Lower lobe of right lung (tissue), 2 donors: ENCODE measurements at regions not wholly inside any gene's neighbourhood (a gene's known extent, or its start where the extent isn't known, plus 50 kb on each side); places are given as distances from the start of the nearest gene placed in this dataset.

ENCODE experiments used
- ATAC-seq, 2 donors: fragments of 200-7000 bp; cut with Tn5 transposase; one replicate each; pipeline ENCODE4 v1.9.1; 2020 to 2022; ENCODE audit warnings: mild to moderate bottlenecking in 2 of 2, moderate library complexity in 2 of 2
- DNase-seq: peaks from one replicate; pipeline ENCODE4 v3.0.0-alpha.2; 2020
- H3K27ac ChIP-seq: fragments of 200-600 bp; one replicate; pipeline ENCODE4 v1.8.0; 2022
- H3K27me3 ChIP-seq: fragments of 200-600 bp; one replicate; pipeline ENCODE4 v1.8.0; 2022; ENCODE audit warnings: low read depth
- H3K36me3 ChIP-seq: fragments of 200-600 bp; one replicate; pipeline ENCODE4 v1.8.0; 2022; ENCODE audit warnings: mild to moderate bottlenecking
- H3K4me1 ChIP-seq: fragments of 200-600 bp; one replicate; pipeline ENCODE4 v1.8.0; 2022
- H3K4me3 ChIP-seq: fragments of 200-600 bp; one replicate; pipeline ENCODE4 v1.8.0; 2022; ENCODE audit warnings: mild to moderate bottlenecking
- H3K9me3 ChIP-seq: fragments of 200-600 bp; one replicate; pipeline ENCODE4 v1.8.0; 2022
- intact Hi-C: fragments of 100-400 bp; cut with DNase I; formaldehyde crosslinking; loops from one replicate; pipeline ENCODE4 v1.11.0; 2022
- TF ChIP-seq, protein P1 (sequence below): fragments of 200-600 bp; IDR thresholded peaks from one replicate; pipeline ENCODE4 v1.8.0; 2022; ENCODE audit warnings: antibody characterized with exemption, mild to moderate bottlenecking
- donor health status: DM: no; HTN: yes; CAD: no; lungs with severe emphysema.

DNA sequence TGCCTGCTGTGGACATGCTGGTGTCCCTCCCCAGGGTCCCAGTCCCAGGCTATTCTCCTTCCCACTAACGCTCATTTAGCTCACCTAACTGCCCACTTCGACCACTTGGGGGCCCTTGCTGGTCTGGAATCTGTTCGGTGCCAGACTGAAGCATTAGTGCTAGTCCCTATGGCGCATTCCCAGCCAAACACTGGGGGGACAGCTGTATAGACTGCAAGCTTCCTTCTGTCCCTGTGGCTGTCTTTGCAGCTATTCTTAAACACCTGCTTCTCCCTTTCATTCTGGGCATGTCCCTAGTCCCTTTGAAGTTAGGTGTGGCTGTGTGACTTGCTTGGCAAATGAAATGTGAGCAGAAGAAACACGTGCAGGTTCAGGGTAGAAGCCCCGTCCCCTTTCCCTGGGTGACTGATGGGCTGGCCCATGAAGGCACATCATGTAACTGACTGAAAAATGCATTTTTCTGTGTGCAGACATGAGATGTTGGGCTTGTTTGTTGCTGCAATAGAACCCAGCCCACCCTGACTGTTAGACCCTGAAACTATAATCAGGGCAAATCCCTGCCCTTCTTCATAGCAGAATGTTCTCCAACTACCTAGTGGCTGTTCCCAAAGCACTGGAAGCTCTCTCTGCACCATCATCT lies 134.4 kb downstream of the BARX1 start:
- Histone ChIP-seq H3K36me3 (no peaks in the 10 kb centered on the region), H3K4me3 (no peak overlapping the region), H3K27ac (no peak overlapping the region), H3K27me3 (peaks cover 17% of the 10 kb centered on the region), H3K9me3 (no peaks in the 10 kb centered on the region), H3K4me1 (no peaks in the 10 kb centered on the region)
- DNase-seq = no peak
- ATAC-seq = no peak
- intact Hi-C loops = no loop called here
- TF ChIP-seq, protein P1, sequence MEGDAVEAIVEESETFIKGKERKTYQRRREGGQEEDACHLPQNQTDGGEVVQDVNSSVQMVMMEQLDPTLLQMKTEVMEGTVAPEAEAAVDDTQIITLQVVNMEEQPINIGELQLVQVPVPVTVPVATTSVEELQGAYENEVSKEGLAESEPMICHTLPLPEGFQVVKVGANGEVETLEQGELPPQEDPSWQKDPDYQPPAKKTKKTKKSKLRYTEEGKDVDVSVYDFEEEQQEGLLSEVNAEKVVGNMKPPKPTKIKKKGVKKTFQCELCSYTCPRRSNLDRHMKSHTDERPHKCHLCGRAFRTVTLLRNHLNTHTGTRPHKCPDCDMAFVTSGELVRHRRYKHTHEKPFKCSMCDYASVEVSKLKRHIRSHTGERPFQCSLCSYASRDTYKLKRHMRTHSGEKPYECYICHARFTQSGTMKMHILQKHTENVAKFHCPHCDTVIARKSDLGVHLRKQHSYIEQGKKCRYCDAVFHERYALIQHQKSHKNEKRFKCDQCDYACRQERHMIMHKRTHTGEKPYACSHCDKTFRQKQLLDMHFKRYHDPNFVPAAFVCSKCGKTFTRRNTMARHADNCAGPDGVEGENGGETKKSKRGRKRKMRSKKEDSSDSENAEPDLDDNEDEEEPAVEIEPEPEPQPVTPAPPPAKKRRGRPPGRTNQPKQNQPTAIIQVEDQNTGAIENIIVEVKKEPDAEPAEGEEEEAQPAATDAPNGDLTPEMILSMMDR = no peak

DNA sequence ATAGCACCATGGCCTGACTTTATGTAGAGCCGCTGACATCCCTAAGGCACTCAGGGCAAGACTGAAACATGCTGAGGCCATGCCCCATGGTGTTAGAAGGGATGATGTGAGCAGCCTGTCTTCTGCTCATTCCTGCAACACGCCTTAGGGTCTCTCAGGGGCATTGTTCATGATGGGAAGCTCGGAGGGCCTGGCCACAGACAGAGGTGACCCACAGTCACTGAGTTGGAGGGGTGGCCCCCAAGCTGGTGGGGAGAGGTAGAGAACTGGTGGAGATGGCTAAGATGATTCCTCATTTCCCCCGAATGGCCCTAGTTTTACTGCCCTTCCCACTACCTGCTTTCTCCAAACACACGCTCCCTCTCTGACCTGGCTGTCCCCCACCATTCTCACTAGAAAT lies 135.2 kb downstream of the BARX1 start:
- Histone ChIP-seq H3K27me3 (peaks cover 14% of the 10 kb centered on the region), H3K27ac (no peak overlapping the region), H3K9me3 (no peaks in the 10 kb centered on the region), H3K4me3 (no peak overlapping the region), H3K36me3 (no peaks in the 10 kb centered on the region), H3K4me1 (no peaks in the 10 kb centered on the region)
- DNase-seq (no peak), ATAC-seq (no peak)
- TF ChIP-seq, protein P1 = no peak
- intact Hi-C loops = no loop called here

DNA sequence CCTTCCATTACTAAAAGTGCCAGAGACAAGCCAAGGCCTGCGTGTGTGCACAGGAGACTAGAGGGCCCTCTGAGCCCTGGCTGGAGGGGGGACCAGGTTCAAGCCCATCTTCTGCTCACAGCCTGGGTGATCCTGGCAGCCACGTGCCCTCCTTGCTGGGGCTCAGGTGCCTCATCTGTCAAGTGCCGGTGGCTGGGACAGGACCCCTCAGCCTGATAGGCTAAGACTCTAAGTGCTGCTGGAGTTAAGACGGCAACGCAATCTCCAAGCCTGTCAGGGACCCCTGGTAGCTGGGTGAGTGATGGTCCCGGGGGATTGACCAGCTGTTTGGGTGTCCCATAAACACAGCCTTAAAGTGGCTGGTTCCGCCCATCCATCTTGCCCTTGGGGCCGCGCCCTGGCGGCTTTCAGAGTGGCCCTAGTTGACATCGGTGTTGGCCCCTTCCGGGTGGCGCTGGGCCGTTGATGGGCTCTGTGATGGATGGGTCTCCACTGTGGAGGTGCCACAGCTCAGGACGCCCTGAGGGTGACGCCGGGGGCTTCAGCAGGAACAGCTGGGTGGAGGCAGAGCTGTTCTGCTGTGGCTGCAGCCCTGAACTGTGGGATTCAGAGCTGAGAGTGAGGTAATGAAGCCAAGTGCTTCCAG lies 136.2 kb downstream of the BARX1 start:
- intact Hi-C loops = no loop called here
- Histone ChIP-seq H3K27me3 (peaks cover 14% of the 10 kb centered on the region), H3K9me3 (no peaks in the 10 kb centered on the region), H3K4me3 (no peak overlapping the region), H3K36me3 (no peaks in the 10 kb centered on the region), H3K4me1 (no peaks in the 10 kb centered on the region), H3K27ac (no peak overlapping the region)
- ATAC-seq (no peak), DNase-seq (no peak)
- TF ChIP-seq, protein P1 = no peak

DNA sequence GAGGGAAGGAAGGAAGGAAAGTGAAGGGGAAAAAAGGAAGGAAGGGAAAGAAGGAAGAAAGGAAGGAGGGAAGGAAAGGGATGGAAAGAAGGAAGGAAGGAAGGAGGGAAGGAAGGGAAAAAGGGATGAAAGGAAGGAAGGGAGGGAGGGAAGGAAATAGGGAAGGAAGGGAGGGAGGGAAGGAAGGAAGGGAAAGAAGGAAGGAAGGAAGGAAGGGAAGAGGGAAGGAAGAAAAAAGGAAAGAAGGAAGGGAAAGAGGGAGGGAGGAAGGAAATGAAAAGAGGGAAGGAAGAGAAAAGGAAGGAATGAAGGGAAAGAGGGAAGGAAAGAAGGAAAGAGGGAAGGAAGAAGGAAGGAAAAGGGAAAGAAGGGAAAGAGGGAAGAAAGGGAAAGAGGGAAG lies 136.9 kb downstream of the BARX1 start:
- Histone ChIP-seq H3K9me3 (no peaks in the 10 kb centered on the region), H3K27me3 (peaks cover 14% of the 10 kb centered on the region)
- TF ChIP-seq, protein P1 = no peak

DNA sequence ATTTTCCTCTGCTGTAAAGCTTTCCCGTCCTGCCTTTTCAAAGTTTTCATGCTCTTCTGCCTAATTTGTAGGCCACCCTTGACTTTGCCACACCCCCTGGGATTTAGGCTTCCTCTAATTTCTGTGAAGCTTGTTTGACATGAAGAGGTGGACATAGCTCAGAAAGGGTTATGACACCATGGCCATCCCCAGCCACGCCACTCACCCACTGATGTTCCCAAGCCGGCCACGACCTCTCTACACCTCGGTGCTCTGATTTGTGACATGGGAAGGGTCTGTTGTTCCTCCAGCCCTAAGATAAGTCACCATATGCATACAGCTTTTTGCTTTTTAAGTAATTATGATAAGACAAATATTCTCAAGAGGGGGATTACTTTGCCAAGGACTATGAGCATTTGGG lies 139.5 kb downstream of the BARX1 start:
- no peak for DNase-seq
- H3K36me3 ChIP-seq = no peaks in the 10 kb centered on the region
- no peak overlapping the region for H3K27ac ChIP-seq
- no peaks in the 10 kb centered on the region for H3K9me3 ChIP-seq
- TF ChIP-seq, protein P1 = no peak
- intact Hi-C loops = no loop called here
- H3K4me3 ChIP-seq = no peak overlapping the region
- no peaks in the 10 kb centered on the region for H3K4me1 ChIP-seq
- no peak for ATAC-seq
- H3K27me3 ChIP-seq = peaks cover 7% of the 10 kb centered on the region

More for the DNA sequence above, 136.9 kb downstream of the BARX1 start:
- intact Hi-C loops = no loop called here
- Histone ChIP-seq H3K27ac (no peak overlapping the region), H3K36me3 (no peaks in the 10 kb centered on the region), H3K4me3 (no peak overlapping the region), H3K4me1 (no peaks in the 10 kb centered on the region)
- ATAC-seq = no peak
- no peak for DNase-seq
